ENCODE measurements at regions not wholly inside any gene's neighbourhood (a gene's known extent, or its start where the extent isn't known, plus 50 kb on each side); places are given as distances from the start of the nearest gene placed in this dataset.

GRCh38 chr5:161152415-161152940 is 300.5 kb upstream of the ATP10B start:
- no peaks in the 10 kb centered on the region for H3K9me3 ChIP-seq
- DNase-seq = no peak
- H3K4me1 ChIP-seq = no peaks in the 10 kb centered on the region
- no peaks in the 10 kb centered on the region for H3K27me3 ChIP-seq
- no peak for TF ChIP-seq CTCF (IDR thresholded peaks at IDR 0.05)
- no peak for TF ChIP-seq POLR2A (IDR thresholded peaks at IDR 0.05)
- no peak overlapping the region for H3K27ac ChIP-seq
- no peaks in the 10 kb centered on the region for H3K36me3 ChIP-seq
- no peak overlapping the region for H3K4me3 ChIP-seq

GRCh38 chr5:161150441-161150988 is 298.5 kb upstream of the ATP10B start:
- TF ChIP-seq CTCF (IDR thresholded peaks at IDR 0.05) = no peak
- no peak for TF ChIP-seq POLR2A (IDR thresholded peaks at IDR 0.05)
- Histone ChIP-seq H3K4me1 (no peaks in the 10 kb centered on the region), H3K27ac (no peak overlapping the region), H3K4me3 (no peak overlapping the region), H3K36me3 (no peaks in the 10 kb centered on the region), H3K9me3 (no peaks in the 10 kb centered on the region), H3K27me3 (no peaks in the 10 kb centered on the region)
- no peak for DNase-seq

GRCh38 chr5:161149078-161149477 is 297.1 kb upstream of the ATP10B start:
- Histone ChIP-seq H3K4me3 (no peak overlapping the region), H3K36me3 (no peaks in the 10 kb centered on the region), H3K27me3 (no peaks in the 10 kb centered on the region), H3K4me1 (no peaks in the 10 kb centered on the region), H3K9me3 (no peaks in the 10 kb centered on the region), H3K27ac (no peak overlapping the region)
- no peak for DNase-seq
- no peak for TF ChIP-seq POLR2A (IDR thresholded peaks at IDR 0.05)
- no peak for TF ChIP-seq CTCF (IDR thresholded peaks at IDR 0.05)

- H3K4me1 ChIP-seq = no peaks in the 10 kb centered on the region
- H3K27me3 ChIP-seq = no peaks in the 10 kb centered on the region
- TF ChIP-seq CTCF (IDR thresholded peaks at IDR 0.05) (no peak), POLR2A (IDR thresholded peaks at IDR 0.05) (no peak)
- no peaks in the 10 kb centered on the region for H3K9me3 ChIP-seq
- no peaks in the 10 kb centered on the region for H3K36me3 ChIP-seq
- no peak for DNase-seq
- no peak overlapping the region for H3K4me3 ChIP-seq
- H3K27ac ChIP-seq = no peak overlapping the region
Observed at GRCh38 chr5:161138751-161139455, 286.9 kb upstream of the ATP10B start.

- H3K27ac ChIP-seq = no peak overlapping the region
- H3K27me3 ChIP-seq = no peaks in the 10 kb centered on the region
- no peak overlapping the region for H3K4me3 ChIP-seq
- H3K36me3 ChIP-seq = no peaks in the 10 kb centered on the region
- TF ChIP-seq POLR2A (IDR thresholded peaks at IDR 0.05) (no peak), CTCF (IDR thresholded peaks at IDR 0.05) (no peak)
- no peak for DNase-seq
- no peaks in the 10 kb centered on the region for H3K4me1 ChIP-seq
- H3K9me3 ChIP-seq = no peaks in the 10 kb centered on the region
Observed at GRCh38 chr5:161134956-161135355, 282.9 kb upstream of the ATP10B start.
